ENCODE measurements at regions not wholly inside any gene's neighbourhood (a gene's known extent, or its start where the extent isn't known, plus 50 kb on each side); places are given as distances from the start of the nearest gene placed in this dataset.

DNA sequence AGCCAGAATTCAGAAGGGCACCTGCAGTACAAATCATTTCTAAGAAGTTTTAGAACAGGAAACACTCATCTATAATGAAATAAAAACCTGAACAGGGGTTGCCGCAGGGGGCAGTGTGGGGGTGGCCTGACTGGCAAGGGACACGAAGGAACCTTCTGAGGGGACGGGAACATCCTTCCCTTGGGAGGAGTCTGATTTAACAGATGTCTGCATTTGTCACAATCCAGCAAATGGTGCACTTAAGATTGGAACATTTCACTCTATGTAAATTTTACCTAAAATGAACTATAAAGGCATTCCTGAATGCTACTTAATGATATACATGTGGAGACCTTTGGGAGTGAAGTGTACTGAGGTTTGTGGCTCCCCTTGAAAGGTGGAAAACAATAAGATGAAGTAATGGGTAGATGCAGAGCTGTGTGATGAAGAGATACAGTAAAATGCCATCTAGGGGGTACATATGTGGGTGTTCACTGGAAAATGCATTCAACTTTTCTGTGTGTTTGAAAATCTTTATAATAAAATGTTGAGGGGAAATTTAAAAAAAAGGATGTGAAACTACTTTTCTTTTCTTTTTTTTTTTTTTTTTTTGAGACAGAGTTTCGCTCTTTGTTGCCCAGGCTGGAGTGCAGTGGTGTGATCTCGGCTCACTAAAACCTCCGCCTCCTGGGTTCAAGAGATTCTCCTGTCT is 89.5 kb downstream of the SNX5 start:
- TF ChIP-seq, protein P1, sequence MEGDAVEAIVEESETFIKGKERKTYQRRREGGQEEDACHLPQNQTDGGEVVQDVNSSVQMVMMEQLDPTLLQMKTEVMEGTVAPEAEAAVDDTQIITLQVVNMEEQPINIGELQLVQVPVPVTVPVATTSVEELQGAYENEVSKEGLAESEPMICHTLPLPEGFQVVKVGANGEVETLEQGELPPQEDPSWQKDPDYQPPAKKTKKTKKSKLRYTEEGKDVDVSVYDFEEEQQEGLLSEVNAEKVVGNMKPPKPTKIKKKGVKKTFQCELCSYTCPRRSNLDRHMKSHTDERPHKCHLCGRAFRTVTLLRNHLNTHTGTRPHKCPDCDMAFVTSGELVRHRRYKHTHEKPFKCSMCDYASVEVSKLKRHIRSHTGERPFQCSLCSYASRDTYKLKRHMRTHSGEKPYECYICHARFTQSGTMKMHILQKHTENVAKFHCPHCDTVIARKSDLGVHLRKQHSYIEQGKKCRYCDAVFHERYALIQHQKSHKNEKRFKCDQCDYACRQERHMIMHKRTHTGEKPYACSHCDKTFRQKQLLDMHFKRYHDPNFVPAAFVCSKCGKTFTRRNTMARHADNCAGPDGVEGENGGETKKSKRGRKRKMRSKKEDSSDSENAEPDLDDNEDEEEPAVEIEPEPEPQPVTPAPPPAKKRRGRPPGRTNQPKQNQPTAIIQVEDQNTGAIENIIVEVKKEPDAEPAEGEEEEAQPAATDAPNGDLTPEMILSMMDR (IDR thresholded peaks at IDR 0.05) = no peak
- TF ChIP-seq POLR2AphosphoS5 (IDR thresholded peaks at IDR 0.05) = no peak

All from stomach (tissue), 4 donors.